ENCODE measurements at regions not wholly inside any gene's neighbourhood (a gene's known extent, or its start where the extent isn't known, plus 50 kb on each side); places are given as distances from the start of the nearest gene placed in this dataset.

- TF ChIP-seq POLR2A (IDR thresholded peaks at IDR 0.05): no peak
- peak in 1 of 5 experiments; percentile 13 for TF ChIP-seq CTCF (IDR thresholded peaks at IDR 0.05)
- no peak for TF ChIP-seq EP300 (IDR thresholded peaks at IDR 0.05)
Observed at GRCh38 chr11:43021466-43021865, 290.3 kb upstream of the API5 start.
